HEK293 (cell line): ENCODE measurements at regions not wholly inside any gene's neighbourhood (a gene's known extent, or its start where the extent isn't known, plus 50 kb on each side); places are given as distances from the start of the nearest gene placed in this dataset.

ENCODE experiments used
- FEZF1 ChIP-seq: fragments of 450-650 bp; formaldehyde crosslinking; IDR thresholded peaks from 2 replicates; pipeline ENCODE4 v1.5.1; 2016; ENCODE audit warnings: missing biosample characterization, missing genetic modification characterization
- HOXD13 ChIP-seq: sonication (generic); formaldehyde crosslinking; IDR thresholded peaks from 2 replicates; pipeline ENCODE4 v1.8.0; 2022; ENCODE audit warnings: missing genetic modification reagents, borderline replicate concordance
- KLF10 ChIP-seq: fragments of 450-650 bp; IDR thresholded peaks from 2 replicates; pipeline ENCODE4 v1.5.1; 2018; ENCODE audit warnings: missing biosample characterization, mild to moderate bottlenecking, missing genetic modification characterization
- ZNF174 ChIP-seq: fragments of 450-650 bp; formaldehyde crosslinking; IDR thresholded peaks from 2 replicates; pipeline ENCODE4 v1.5.0; 2017; ENCODE audit warnings: missing biosample characterization, mild to moderate bottlenecking, missing genetic modification characterization
- ZNF433 ChIP-seq: fragments of 450-650 bp; formaldehyde crosslinking; IDR thresholded peaks from 2 replicates; pipeline ENCODE4 v1.5.1; 2016; ENCODE audit warnings: missing biosample characterization, missing genetic modification characterization, low read depth
- ZNF624 ChIP-seq: fragments of 450-650 bp; formaldehyde crosslinking; IDR thresholded peaks from 2 replicates; pipeline ENCODE4 v1.5.1; 2017; ENCODE audit warnings: missing biosample characterization, missing genetic modification characterization
- TF ChIP-seq, protein P1 (sequence below): IDR thresholded peaks from 2 replicates; pipeline ENCODE4 v1.6.1; 2011; ENCODE audit warnings: mild to moderate bottlenecking, low read depth, low read length, borderline replicate concordance
- TF ChIP-seq, protein P2 (sequence below): fragments of 450-650 bp; formaldehyde crosslinking; IDR thresholded peaks from 2 replicates; pipeline ENCODE4 v1.5.1; 2016; ENCODE audit warnings: missing biosample characterization, missing genetic modification characterization
- TF ChIP-seq, protein P3 (sequence below): fragments of 450-650 bp; formaldehyde crosslinking; IDR thresholded peaks from 2 replicates; pipeline ENCODE4 v1.5.1; 2016; ENCODE audit warnings: missing biosample characterization, missing genetic modification characterization

DNA sequence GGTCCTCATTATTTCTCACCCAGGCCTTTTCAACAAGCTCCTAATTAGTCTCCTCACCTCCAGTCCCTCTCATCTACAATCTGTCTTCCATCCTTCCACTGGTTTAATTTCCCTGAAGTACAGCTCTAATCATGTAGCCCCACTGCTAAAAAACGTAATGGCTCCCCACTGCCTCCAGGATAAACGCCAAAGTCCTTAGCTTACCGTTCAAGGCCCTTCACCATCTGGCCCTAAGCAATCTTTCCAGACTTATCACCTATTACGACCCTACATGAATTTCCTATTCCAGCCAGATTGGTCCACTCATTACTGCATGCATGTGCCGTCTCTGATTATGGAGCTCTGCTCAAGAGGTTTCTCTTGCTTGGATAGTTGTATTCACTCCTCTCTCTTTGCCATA lies 83.1 kb upstream of the DAB1 start:
- TF ChIP-seq HOXD13 (CRISPR knock-in tag): no peak
- TF ChIP-seq, protein P1, sequence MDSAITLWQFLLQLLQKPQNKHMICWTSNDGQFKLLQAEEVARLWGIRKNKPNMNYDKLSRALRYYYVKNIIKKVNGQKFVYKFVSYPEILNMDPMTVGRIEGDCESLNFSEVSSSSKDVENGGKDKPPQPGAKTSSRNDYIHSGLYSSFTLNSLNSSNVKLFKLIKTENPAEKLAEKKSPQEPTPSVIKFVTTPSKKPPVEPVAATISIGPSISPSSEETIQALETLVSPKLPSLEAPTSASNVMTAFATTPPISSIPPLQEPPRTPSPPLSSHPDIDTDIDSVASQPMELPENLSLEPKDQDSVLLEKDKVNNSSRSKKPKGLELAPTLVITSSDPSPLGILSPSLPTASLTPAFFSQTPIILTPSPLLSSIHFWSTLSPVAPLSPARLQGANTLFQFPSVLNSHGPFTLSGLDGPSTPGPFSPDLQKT: no peak
- no peak for TF ChIP-seq ZNF624 (tag by site-specific recombination)
- no peak for TF ChIP-seq ZNF174 (tag by site-specific recombination)
- TF ChIP-seq, protein P2, sequence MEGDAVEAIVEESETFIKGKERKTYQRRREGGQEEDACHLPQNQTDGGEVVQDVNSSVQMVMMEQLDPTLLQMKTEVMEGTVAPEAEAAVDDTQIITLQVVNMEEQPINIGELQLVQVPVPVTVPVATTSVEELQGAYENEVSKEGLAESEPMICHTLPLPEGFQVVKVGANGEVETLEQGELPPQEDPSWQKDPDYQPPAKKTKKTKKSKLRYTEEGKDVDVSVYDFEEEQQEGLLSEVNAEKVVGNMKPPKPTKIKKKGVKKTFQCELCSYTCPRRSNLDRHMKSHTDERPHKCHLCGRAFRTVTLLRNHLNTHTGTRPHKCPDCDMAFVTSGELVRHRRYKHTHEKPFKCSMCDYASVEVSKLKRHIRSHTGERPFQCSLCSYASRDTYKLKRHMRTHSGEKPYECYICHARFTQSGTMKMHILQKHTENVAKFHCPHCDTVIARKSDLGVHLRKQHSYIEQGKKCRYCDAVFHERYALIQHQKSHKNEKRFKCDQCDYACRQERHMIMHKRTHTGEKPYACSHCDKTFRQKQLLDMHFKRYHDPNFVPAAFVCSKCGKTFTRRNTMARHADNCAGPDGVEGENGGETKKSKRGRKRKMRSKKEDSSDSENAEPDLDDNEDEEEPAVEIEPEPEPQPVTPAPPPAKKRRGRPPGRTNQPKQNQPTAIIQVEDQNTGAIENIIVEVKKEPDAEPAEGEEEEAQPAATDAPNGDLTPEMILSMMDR (tag by site-specific recombination): no peak
- no peak for TF ChIP-seq FEZF1 (tag by site-specific recombination)
- TF ChIP-seq, protein P3, sequence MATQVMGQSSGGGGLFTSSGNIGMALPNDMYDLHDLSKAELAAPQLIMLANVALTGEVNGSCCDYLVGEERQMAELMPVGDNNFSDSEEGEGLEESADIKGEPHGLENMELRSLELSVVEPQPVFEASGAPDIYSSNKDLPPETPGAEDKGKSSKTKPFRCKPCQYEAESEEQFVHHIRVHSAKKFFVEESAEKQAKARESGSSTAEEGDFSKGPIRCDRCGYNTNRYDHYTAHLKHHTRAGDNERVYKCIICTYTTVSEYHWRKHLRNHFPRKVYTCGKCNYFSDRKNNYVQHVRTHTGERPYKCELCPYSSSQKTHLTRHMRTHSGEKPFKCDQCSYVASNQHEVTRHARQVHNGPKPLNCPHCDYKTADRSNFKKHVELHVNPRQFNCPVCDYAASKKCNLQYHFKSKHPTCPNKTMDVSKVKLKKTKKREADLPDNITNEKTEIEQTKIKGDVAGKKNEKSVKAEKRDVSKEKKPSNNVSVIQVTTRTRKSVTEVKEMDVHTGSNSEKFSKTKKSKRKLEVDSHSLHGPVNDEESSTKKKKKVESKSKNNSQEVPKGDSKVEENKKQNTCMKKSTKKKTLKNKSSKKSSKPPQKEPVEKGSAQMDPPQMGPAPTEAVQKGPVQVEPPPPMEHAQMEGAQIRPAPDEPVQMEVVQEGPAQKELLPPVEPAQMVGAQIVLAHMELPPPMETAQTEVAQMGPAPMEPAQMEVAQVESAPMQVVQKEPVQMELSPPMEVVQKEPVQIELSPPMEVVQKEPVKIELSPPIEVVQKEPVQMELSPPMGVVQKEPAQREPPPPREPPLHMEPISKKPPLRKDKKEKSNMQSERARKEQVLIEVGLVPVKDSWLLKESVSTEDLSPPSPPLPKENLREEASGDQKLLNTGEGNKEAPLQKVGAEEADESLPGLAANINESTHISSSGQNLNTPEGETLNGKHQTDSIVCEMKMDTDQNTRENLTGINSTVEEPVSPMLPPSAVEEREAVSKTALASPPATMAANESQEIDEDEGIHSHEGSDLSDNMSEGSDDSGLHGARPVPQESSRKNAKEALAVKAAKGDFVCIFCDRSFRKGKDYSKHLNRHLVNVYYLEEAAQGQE (tag by site-specific recombination): no peak
- no peak for TF ChIP-seq KLF10 (tag by site-specific recombination)
- TF ChIP-seq ZNF433: no peak
